ENCODE measurements at regions not wholly inside any gene's neighbourhood (a gene's known extent, or its start where the extent isn't known, plus 50 kb on each side); places are given as distances from the start of the nearest gene placed in this dataset.

GRCh38 chr2:41768310-41768709 lies 279.5 kb upstream of the PKDCC start:
- TF ChIP-seq POLR2AphosphoS5 (IDR thresholded peaks at IDR 0.05; ENCODE audit: low read depth), result no peak
- TF ChIP-seq, protein P1, sequence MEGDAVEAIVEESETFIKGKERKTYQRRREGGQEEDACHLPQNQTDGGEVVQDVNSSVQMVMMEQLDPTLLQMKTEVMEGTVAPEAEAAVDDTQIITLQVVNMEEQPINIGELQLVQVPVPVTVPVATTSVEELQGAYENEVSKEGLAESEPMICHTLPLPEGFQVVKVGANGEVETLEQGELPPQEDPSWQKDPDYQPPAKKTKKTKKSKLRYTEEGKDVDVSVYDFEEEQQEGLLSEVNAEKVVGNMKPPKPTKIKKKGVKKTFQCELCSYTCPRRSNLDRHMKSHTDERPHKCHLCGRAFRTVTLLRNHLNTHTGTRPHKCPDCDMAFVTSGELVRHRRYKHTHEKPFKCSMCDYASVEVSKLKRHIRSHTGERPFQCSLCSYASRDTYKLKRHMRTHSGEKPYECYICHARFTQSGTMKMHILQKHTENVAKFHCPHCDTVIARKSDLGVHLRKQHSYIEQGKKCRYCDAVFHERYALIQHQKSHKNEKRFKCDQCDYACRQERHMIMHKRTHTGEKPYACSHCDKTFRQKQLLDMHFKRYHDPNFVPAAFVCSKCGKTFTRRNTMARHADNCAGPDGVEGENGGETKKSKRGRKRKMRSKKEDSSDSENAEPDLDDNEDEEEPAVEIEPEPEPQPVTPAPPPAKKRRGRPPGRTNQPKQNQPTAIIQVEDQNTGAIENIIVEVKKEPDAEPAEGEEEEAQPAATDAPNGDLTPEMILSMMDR (IDR thresholded peaks at IDR 0.05; ENCODE audit: insufficient read depth, low read length), result no peak
- TF ChIP-seq SPI1 (IDR thresholded peaks at IDR 0.05; ENCODE audit: borderline replicate concordance, low read depth), result no peak
- TF ChIP-seq, protein P2, sequence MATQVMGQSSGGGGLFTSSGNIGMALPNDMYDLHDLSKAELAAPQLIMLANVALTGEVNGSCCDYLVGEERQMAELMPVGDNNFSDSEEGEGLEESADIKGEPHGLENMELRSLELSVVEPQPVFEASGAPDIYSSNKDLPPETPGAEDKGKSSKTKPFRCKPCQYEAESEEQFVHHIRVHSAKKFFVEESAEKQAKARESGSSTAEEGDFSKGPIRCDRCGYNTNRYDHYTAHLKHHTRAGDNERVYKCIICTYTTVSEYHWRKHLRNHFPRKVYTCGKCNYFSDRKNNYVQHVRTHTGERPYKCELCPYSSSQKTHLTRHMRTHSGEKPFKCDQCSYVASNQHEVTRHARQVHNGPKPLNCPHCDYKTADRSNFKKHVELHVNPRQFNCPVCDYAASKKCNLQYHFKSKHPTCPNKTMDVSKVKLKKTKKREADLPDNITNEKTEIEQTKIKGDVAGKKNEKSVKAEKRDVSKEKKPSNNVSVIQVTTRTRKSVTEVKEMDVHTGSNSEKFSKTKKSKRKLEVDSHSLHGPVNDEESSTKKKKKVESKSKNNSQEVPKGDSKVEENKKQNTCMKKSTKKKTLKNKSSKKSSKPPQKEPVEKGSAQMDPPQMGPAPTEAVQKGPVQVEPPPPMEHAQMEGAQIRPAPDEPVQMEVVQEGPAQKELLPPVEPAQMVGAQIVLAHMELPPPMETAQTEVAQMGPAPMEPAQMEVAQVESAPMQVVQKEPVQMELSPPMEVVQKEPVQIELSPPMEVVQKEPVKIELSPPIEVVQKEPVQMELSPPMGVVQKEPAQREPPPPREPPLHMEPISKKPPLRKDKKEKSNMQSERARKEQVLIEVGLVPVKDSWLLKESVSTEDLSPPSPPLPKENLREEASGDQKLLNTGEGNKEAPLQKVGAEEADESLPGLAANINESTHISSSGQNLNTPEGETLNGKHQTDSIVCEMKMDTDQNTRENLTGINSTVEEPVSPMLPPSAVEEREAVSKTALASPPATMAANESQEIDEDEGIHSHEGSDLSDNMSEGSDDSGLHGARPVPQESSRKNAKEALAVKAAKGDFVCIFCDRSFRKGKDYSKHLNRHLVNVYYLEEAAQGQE (IDR thresholded peaks at IDR 0.05; ENCODE audit: insufficient replicate concordance, low read depth), result no peak
- TF ChIP-seq GABPA (IDR thresholded peaks at IDR 0.05; ENCODE audit: low read depth), result no peak

Data from HL-60 (cell line).